Common myeloid progenitor, CD34-positive (primary cell): ENCODE measurements at regions not wholly inside any gene's neighbourhood (a gene's known extent, or its start where the extent isn't known, plus 50 kb on each side); places are given as distances from the start of the nearest gene placed in this dataset.

Experiments
- CTCF ChIA-PET: fragments of 350-600 bp; sonication (Branson Sonifier 250); formaldehyde crosslinking; loops from one replicate; lab custom pipeline; 2021; ENCODE audit warnings: antibody characterized with exemption; lab: Charles Lee
- POLR2A ChIA-PET: fragments of 350-600 bp; sonication (Branson Sonifier 250); formaldehyde crosslinking; loops from one replicate; lab custom pipeline; 2021; ENCODE audit warnings: antibody characterized with exemption; lab: Charles Lee
- DNase-seq, 3 donors: peaks; one replicate each; pipeline versions ENCODE4 v3.0.0 to v3.0.0-alpha.2; 2013
- H3K27ac ChIP-seq, 2 experiments: 1 replicate in 1 of 2; 2 replicates in 1 of 2; pipeline ENCODE4 v1.7.0; 2013; ENCODE audit warnings: inconsistent platforms in 2 of 2, low read length in 2 of 2, mild to moderate bottlenecking in 2 of 2, low read depth in 1 of 2, moderate library complexity in 1 of 2; ENCODE audit not compliant: severe bottlenecking in 2 of 2, insufficient read depth in 1 of 2, poor library complexity in 1 of 2
- H3K27me3 ChIP-seq, 5 experiments: replicated peaks in 2 of 5; 1 replicate in 3 of 5; 2 replicates in 2 of 5; pipeline versions ENCODE4 v1.6.1 to v1.7.0; 2013; ENCODE audit warnings: low read length in 4 of 5, mild to moderate bottlenecking in 2 of 5, moderate library complexity in 2 of 5, inconsistent platforms in 1 of 5; ENCODE audit not compliant: insufficient read depth in 5 of 5, control insufficient read depth in 4 of 5
- H3K36me3 ChIP-seq, 4 experiments: 1 replicate in 2 of 4; 2 replicates in 2 of 4; pipeline versions ENCODE4 v1.6.1 to v1.7.0; 2013; ENCODE audit warnings: low read length in 3 of 4, control low read depth in 1 of 4, mild to moderate bottlenecking in 1 of 4; ENCODE audit not compliant: control insufficient read depth in 4 of 4, insufficient read depth in 4 of 4
- H3K4me1 ChIP-seq, 4 experiments: 1 replicate in 3 of 4; 2 replicates in 1 of 4; pipeline versions ENCODE4 v1.6.1 to v1.7.1; 2013; ENCODE audit warnings: low read length in 3 of 4, mild to moderate bottlenecking in 3 of 4, control low read depth in 1 of 4, inconsistent platforms in 1 of 4, moderate library complexity in 1 of 4; ENCODE audit not compliant: control insufficient read depth in 4 of 4, insufficient read depth in 4 of 4; ENCODE audit errors: control extremely low read depth in 1 of 4
- H3K4me3 ChIP-seq, 7 experiments: 1 replicate in 4 of 7; 2 replicates in 3 of 7; pipeline versions ENCODE4 v1.5.1 to v1.7.0; 2013; ENCODE audit warnings: mild to moderate bottlenecking in 7 of 7, low read length in 6 of 7, moderate library complexity in 6 of 7, inconsistent platforms in 2 of 7, low read depth in 2 of 7, control low read depth in 1 of 7; ENCODE audit not compliant: insufficient read depth in 4 of 7, control insufficient read depth in 1 of 7; ENCODE audit errors: extremely low read depth in 1 of 7
- H3K9me3 ChIP-seq, 5 experiments: 1 replicate in 4 of 5; 2 replicates in 1 of 5; pipeline versions ENCODE4 v1.6.1 to v1.7.1; 2013; ENCODE audit warnings: low read length in 4 of 5, mild to moderate bottlenecking in 2 of 5, inconsistent platforms in 1 of 5, low read depth in 1 of 5, moderate library complexity in 1 of 5; ENCODE audit not compliant: control insufficient read depth in 4 of 5, insufficient read depth in 2 of 5; ENCODE audit errors: control extremely low read depth in 1 of 5
- WGBS: methylation state at CpG from one replicate; pipeline ENCODE4 v1.1.5; 2013; ENCODE audit not compliant: insufficient coverage; 5-methylcytosine and 5-hydroxymethylcytosine counted together

GRCh38 chr12:16670456-16671050, 64.6 kb upstream of the LMO3 start:
- ChIA-PET POLR2A (no interaction called here), CTCF (no interaction called here)
- WGBS: no CpG with 5 or more reads among the region's 2 CpGs

GRCh38 chr12:16669756-16670155, 63.8 kb upstream of the LMO3 start:
- no CpG with 5 or more reads among the region's 1 CpG for WGBS
- Histone ChIP-seq H3K27ac (no peak overlapping the region), H3K9me3 (no peaks in the 10 kb centered on the region), H3K4me3 (no peak overlapping the region), H3K27me3 (no peaks in the 10 kb centered on the region), H3K4me1 (no peaks in the 10 kb centered on the region), H3K36me3 (no peaks in the 10 kb centered on the region)
- DNase-seq: no peak
- POLR2A ChIA-PET: no interaction called here
- CTCF ChIA-PET: no interaction called here

More at GRCh38 chr12:16670456-16671050, 64.6 kb upstream of the LMO3 start:
- DNase-seq: no peak
- no peaks in the 10 kb centered on the region for H3K36me3 ChIP-seq
- H3K4me1 ChIP-seq: no peaks in the 10 kb centered on the region
- no peaks in the 10 kb centered on the region for H3K9me3 ChIP-seq
- H3K27ac ChIP-seq: no peak overlapping the region
- H3K27me3 ChIP-seq: no peaks in the 10 kb centered on the region
- H3K4me3 ChIP-seq: no peak overlapping the region

GRCh38 chr12:16668198-16668597, 62.2 kb upstream of the LMO3 start:
- Histone ChIP-seq H3K9me3 (no peaks in the 10 kb centered on the region), H3K4me1 (no peaks in the 10 kb centered on the region), H3K36me3 (no peaks in the 10 kb centered on the region), H3K27me3 (no peaks in the 10 kb centered on the region), H3K4me3 (no peak overlapping the region), H3K27ac (no peak overlapping the region)
- ChIA-PET POLR2A (no interaction called here), CTCF (no interaction called here)
- WGBS: 33% methylated on average over 1 of the region's 2 CpGs
- DNase-seq: no peak

GRCh38 chr12:16658699-16659098, 52.7 kb upstream of the LMO3 start:
- H3K4me3 ChIP-seq: no peak overlapping the region
- no peaks in the 10 kb centered on the region for H3K36me3 ChIP-seq
- H3K9me3 ChIP-seq: no peaks in the 10 kb centered on the region
- DNase-seq: no peak
- H3K27ac ChIP-seq: no peak overlapping the region
- no peaks in the 10 kb centered on the region for H3K4me1 ChIP-seq
- WGBS: 100% methylated on average over 1 of the region's 1 CpG
- CTCF ChIA-PET: no interaction called here
- no peaks in the 10 kb centered on the region for H3K27me3 ChIP-seq
- POLR2A ChIA-PET: no interaction called here
